Gastrocnemius medialis (tissue), 4 donors: ENCODE measurements at regions not wholly inside any gene's neighbourhood (a gene's known extent, or its start where the extent isn't known, plus 50 kb on each side); places are given as distances from the start of the nearest gene placed in this dataset.

ENCODE experiments used
- CTCF ChIP-seq, 5 experiments: fragments of 450-650 bp in 3 of 5; fragments of 200-600 bp in 2 of 5; sonication (generic) in 2 of 5; IDR thresholded peaks in 4 of 5; conservative IDR thresholded peaks in 1 of 5; 1 replicate in 4 of 5; 2 replicates in 1 of 5; pipeline ENCODE4 v1.5.1; 2016 to 2019; ENCODE audit warnings: antibody characterized with exemption in 5 of 5, mild to moderate bottlenecking in 3 of 5, moderate library complexity in 3 of 5
- POLR2A ChIP-seq, 2 donors: fragments of 450-650 bp; IDR thresholded peaks; one replicate each; pipeline ENCODE4 v1.6.1; 2017; ENCODE audit warnings: antibody characterized with exemption in 2 of 2, mild to moderate bottlenecking in 2 of 2, moderate library complexity in 2 of 2

- no peak for TF ChIP-seq CTCF (IDR thresholded peaks at IDR 0.05 in 4 of 5, conservative IDR thresholded peaks at IDR 0.05 in 1 of 5)
- TF ChIP-seq POLR2A (IDR thresholded peaks at IDR 0.05), result no peak
Measured at GRCh38 chr2:3971652-3972192, 268.3 kb downstream of the DCDC2C start.
